Esophagus squamous epithelium (tissue), 4 donors: ENCODE measurements at regions not wholly inside any gene's neighbourhood (a gene's known extent, or its start where the extent isn't known, plus 50 kb on each side); places are given as distances from the start of the nearest gene placed in this dataset.

Experiments used
- POLR2A ChIP-seq, 4 donors: fragments of 450-650 bp; IDR thresholded peaks; one replicate each; pipeline ENCODE4 v1.6.1; 2017; ENCODE audit warnings: antibody characterized with exemption in 4 of 4, mild to moderate bottlenecking in 4 of 4, moderate library complexity in 3 of 4
- TF ChIP-seq, protein P1 (sequence below), 6 experiments: fragments of 450-650 bp in 4 of 6; fragments of 200-600 bp in 2 of 6; sonication (generic) in 2 of 6; IDR thresholded peaks; one replicate each; pipeline ENCODE4 v1.5.1; 2016 to 2019; ENCODE audit warnings: antibody characterized with exemption in 6 of 6, mild to moderate bottlenecking in 4 of 6, moderate library complexity in 4 of 6

DNA sequence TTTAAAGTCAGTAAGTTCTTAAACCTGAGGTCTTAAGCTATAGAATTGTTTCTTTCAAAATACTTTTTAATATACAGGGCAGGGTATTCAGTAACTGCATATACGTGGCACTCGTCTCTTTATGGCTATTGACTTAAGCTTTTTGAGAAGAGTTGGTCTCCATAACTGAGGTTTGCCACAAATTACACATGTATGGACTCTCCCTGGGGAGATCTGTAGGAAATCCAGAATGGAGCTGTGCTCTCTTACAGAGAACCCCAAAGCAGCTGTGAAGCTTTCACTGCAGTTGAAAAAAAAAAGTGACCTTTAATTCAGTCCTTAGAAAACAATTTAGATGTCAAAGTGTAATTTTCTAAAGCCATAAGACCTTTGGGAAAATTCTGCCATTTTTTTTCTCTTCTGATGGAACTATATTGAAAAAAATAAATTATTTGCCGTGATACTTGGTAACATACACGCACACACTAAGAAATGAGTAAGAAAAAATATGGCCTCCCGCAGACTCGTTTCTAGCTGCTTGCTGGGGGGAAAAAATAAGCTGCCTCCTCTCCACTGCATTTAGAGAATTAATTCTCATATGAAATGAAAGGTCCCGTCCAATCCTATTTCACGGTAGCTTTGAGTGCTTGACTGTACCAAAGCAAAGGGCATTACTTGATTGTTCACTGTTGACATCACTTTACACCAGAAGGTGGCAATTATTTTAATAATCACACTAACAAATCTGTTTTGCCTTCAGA lies 159.4 kb upstream of the TENM3 start:
- TF ChIP-seq, protein P1, sequence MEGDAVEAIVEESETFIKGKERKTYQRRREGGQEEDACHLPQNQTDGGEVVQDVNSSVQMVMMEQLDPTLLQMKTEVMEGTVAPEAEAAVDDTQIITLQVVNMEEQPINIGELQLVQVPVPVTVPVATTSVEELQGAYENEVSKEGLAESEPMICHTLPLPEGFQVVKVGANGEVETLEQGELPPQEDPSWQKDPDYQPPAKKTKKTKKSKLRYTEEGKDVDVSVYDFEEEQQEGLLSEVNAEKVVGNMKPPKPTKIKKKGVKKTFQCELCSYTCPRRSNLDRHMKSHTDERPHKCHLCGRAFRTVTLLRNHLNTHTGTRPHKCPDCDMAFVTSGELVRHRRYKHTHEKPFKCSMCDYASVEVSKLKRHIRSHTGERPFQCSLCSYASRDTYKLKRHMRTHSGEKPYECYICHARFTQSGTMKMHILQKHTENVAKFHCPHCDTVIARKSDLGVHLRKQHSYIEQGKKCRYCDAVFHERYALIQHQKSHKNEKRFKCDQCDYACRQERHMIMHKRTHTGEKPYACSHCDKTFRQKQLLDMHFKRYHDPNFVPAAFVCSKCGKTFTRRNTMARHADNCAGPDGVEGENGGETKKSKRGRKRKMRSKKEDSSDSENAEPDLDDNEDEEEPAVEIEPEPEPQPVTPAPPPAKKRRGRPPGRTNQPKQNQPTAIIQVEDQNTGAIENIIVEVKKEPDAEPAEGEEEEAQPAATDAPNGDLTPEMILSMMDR (IDR thresholded peaks at IDR 0.05): no peak
- TF ChIP-seq POLR2A (IDR thresholded peaks at IDR 0.05): no peak
